GM12891 (cell line): ENCODE measurements at regions not wholly inside any gene's neighbourhood (a gene's known extent, or its start where the extent isn't known, plus 50 kb on each side); places are given as distances from the start of the nearest gene placed in this dataset.

Experiments used
- DNase-seq: peaks from one replicate; pipeline ENCODE4 v3.0.0; 2011; ENCODE audit warnings: low spot score; ENCODE audit not compliant: insufficient read length
- FAIRE-seq: peaks from 2 replicates; lab custom pipeline; 2011; peaks lifted over from hg19 to GRCh38; lab: Jason Lieb, UNC
- PAX5 ChIP-seq: IDR thresholded peaks from 2 replicates; pipeline ENCODE4 v1.6.1; 2011; ENCODE audit warnings: low read length, moderate library complexity, mild to moderate bottlenecking; ENCODE audit not compliant: insufficient read depth, severe bottlenecking
- POLR2A ChIP-seq: IDR thresholded peaks from 2 replicates; pipeline ENCODE4 v1.6.1; 2011; ENCODE audit warnings: low read depth, low read length, control low read depth
- POLR2AphosphoS5 ChIP-seq: IDR thresholded peaks from 2 replicates; pipeline ENCODE4 v1.6.1; 2011; ENCODE audit warnings: low read depth, low read length, control low read depth
- POU2F2 ChIP-seq: IDR thresholded peaks from 2 replicates; pipeline ENCODE4 v1.6.1; 2011; ENCODE audit warnings: low read depth, mild to moderate bottlenecking, control low read depth, low read length, moderate library complexity
- SPI1 ChIP-seq: IDR thresholded peaks from 2 replicates; pipeline ENCODE4 v1.6.1; 2011; ENCODE audit warnings: low read depth, low read length, control low read depth
- TAF1 ChIP-seq: IDR thresholded peaks from 2 replicates; pipeline ENCODE4 v1.6.1; 2011; ENCODE audit warnings: low read depth, low read length, control low read depth

- FAIRE-seq (peak; percentile 81), DNase-seq (peak; percentile 48)
- TF ChIP-seq SPI1 (no peak), POLR2AphosphoS5 (peak; percentile 63; the same call in 1 of the 2 replicates), TAF1 (no peak), POLR2A (no peak), PAX5 (no peak), POU2F2 (peak; percentile 66)
These were observed 52.7 kb upstream of the ERCC6L2 start for GRCh38 chr9:95822583-95823431.

DNA sequence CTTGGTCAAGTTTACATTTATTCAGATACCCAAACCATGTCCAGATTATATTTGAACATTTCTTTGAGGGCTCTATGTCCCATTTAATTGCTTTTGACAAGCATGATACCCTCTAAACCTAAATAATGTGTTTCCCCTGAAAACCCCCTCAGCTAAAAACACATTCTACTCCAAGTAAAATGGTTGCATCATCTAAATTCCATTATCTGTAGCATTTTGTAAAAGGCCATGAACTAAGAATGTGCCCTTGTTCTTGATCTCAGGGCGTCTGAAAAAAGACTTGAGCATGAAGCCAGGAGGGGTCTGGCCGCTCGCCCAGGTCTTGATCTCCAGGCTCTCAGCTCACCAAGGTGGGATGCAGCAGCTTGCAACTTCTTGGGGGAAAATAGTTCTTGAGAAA, 53.5 kb upstream of the ERCC6L2 start:
- DNase-seq (no peak), FAIRE-seq (no peak)
- no peak for TF ChIP-seq SPI1
- TF ChIP-seq PAX5 = no peak
- no peak for TF ChIP-seq POLR2A
- no peak for TF ChIP-seq POU2F2
- no peak for TF ChIP-seq POLR2AphosphoS5
- TF ChIP-seq TAF1 = no peak

GRCh38 chr9:95820074-95820473, 55.4 kb upstream of the ERCC6L2 start:
- FAIRE-seq (no peak), DNase-seq (no peak)
- TF ChIP-seq SPI1 (no peak), POLR2AphosphoS5 (no peak), POLR2A (no peak), POU2F2 (no peak), TAF1 (no peak), PAX5 (no peak)

DNA sequence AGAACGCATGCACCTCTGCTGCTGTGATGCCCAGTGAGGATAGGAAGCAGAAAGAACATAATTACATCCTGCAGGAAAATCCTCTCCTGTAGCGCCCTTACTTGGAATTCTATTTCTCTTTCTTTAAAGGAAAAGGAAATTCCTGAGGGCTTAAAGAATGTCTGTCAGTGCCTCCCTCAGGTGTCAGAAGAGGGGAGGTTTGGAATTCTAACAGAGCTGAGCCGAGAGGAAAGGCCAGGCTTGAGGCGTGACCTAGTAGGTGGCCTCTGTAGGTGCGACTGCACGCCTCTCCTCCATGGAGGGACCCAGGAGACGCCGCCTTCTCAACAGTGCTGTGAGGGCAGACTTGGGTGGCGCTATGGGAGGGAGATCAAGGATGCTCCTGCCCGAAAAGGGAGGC, 55.9 kb upstream of the ERCC6L2 start:
- TF ChIP-seq POLR2A = no peak
- TF ChIP-seq SPI1 = no peak
- TF ChIP-seq PAX5 = no peak
- TF ChIP-seq POLR2AphosphoS5 = no peak
- no peak for TF ChIP-seq TAF1
- TF ChIP-seq POU2F2 = no peak
- no peak for FAIRE-seq
- DNase-seq = no peak

- TF ChIP-seq POLR2AphosphoS5 (no peak), POLR2A (no peak), PAX5 (no peak), POU2F2 (no peak), SPI1 (no peak), TAF1 (no peak)
- no peak for FAIRE-seq
- no peak for DNase-seq
These were observed 58.3 kb upstream of the ERCC6L2 start for GRCh38 chr9:95817205-95817604.

DNA sequence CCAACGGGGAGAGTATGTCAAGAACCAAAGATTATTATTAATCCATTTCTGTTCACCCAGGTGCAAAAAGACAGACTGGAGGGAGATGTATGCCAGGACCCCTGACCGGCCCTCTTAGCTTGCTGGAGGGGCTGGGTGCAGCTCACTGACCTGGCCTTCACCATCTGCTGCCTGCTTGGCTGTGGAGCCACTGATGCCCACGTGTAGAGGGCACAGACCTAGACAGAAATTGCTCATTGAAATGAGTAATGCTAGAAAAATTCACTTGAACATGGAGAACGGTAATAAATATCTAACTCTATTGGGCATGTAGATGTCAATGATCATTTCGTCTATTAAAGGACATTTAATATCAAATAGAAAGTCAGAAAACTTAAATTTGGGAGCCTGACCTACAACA, 58.8 kb upstream of the ERCC6L2 start:
- DNase-seq (no peak), FAIRE-seq (no peak)
- TF ChIP-seq POLR2A (no peak), POU2F2 (no peak), POLR2AphosphoS5 (no peak), SPI1 (no peak), PAX5 (no peak), TAF1 (no peak)

- TF ChIP-seq TAF1 (no peak), POLR2A (no peak), POU2F2 (no peak), POLR2AphosphoS5 (no peak), PAX5 (no peak), SPI1 (no peak)
- DNase-seq = no peak
- no peak for FAIRE-seq
These were observed 59.5 kb upstream of the ERCC6L2 start for GRCh38 chr9:95815961-95816360.

DNA sequence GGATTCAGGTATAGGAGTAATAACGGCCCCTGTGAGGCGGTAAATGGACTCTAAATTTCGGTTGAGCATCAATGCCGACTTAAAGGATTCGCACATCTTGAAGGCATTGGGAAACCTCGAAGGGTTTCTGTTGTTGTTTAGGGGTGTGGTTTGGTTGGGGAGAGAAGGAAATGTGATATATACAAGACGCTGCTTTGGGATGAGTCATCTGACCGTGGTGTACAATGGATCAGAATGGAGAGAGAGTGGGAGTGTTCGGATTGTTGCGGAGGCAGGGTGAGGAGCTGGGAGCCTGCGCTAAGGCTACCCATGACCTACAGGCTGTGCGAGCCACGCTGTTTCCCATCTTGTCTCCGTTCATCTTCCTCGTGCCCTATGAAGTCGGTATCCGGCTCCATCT, 60.4 kb upstream of the ERCC6L2 start:
- no peak for DNase-seq
- TF ChIP-seq POU2F2 = no peak
- no peak for TF ChIP-seq PAX5
- TF ChIP-seq POLR2AphosphoS5 = no peak
- no peak for TF ChIP-seq TAF1
- no peak for TF ChIP-seq SPI1
- TF ChIP-seq POLR2A = no peak
- no peak for FAIRE-seq

DNA sequence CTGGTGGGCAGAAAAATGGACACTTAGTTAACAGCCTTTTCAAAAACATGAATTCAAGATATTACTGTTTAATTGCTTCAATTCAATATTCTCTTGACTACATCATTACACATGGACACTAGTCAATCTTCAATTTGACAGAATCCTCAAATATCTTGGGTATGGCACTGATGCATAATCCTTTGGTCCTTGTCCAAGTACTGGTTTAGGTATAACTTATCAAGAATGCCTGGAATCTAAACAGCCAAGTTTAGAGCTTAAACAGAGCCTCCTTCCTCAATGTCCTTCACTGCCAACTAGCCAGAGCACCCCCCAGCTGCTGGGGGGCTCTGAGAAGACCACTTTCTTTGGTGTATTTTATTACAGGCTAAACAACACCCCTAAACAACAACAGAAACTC, 61.6 kb upstream of the ERCC6L2 start:
- DNase-seq (no peak), FAIRE-seq (no peak)
- TF ChIP-seq SPI1 (no peak), TAF1 (no peak), POLR2A (no peak), POLR2AphosphoS5 (no peak), PAX5 (no peak), POU2F2 (no peak)
